ENCODE measurements at regions not wholly inside any gene's neighbourhood (a gene's known extent, or its start where the extent isn't known, plus 50 kb on each side); places are given as distances from the start of the nearest gene placed in this dataset.

- H3K27me3 ChIP-seq (ENCODE audit: control insufficient read depth, insufficient read depth, low read length) = no peaks in the 10 kb centered on the region
- H3K9me3 ChIP-seq (ENCODE audit: control insufficient read depth, insufficient read depth, low read length) = no peaks in the 10 kb centered on the region
- no peaks in the 10 kb centered on the region for H3K36me3 ChIP-seq (ENCODE audit: control insufficient read depth, insufficient read depth, low read length)
- no peak overlapping the region for H3K4me3 ChIP-seq (ENCODE audit: low read depth, low read length)
- no peak overlapping the region for H3K9ac ChIP-seq (ENCODE audit: low read depth, low read length)
- peaks cover 5% of the 10 kb centered on the region for H3K4me1 ChIP-seq (ENCODE audit: control insufficient read depth, insufficient read depth, low read length)
Measured at GRCh38 chr3:192080336-192080735, 619.4 kb downstream of the PYDC2 start.

DNA sequence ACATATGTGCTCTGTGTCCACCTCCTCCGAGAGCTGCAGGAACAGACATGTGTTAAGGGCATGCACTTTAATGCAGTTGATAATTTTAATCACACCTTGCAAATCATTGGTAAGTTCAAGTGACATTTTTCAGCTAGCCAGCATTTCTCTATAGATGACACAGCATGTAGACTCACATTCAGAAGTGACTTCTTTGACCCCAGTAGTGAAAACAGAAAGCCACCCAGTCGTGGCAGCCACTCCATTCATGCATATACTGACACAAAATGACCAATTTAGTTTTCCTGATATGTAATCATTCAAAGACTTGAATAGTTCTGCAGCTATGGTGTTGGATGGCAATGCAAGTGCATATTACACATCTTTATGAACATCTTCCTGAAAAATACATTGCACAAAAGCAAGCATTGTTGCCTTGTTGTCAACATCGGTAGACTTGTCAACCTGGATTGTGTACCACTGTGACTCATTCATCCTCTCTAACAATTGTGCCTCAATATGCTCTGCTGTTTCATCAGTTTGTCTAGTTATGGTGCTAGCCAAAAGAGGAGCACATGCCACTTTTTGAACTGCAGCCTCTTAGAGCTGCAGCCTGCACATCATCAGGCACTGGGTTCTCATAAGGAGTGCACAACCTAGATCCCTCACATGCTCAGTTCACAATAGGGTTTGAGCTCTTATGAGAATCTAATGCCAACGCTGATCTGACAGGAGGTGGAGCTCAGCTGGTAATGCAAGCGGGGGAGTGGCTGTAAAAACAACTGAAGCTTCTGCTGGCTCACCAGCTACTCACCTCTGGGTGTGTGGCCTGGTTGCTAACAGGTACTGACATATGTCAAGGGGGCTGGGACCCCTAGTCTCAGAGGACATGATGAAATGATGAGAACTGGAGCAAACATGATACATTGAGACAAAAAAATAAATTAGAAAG, 622.0 kb downstream of the PYDC2 start:
- no peak overlapping the region for H3K4me3 ChIP-seq (ENCODE audit: low read depth, low read length)
- no peaks in the 10 kb centered on the region for H3K36me3 ChIP-seq (ENCODE audit: control insufficient read depth, insufficient read depth, low read length)
- no peaks in the 10 kb centered on the region for H3K27me3 ChIP-seq (ENCODE audit: control insufficient read depth, insufficient read depth, low read length)
- H3K4me1 ChIP-seq (ENCODE audit: control insufficient read depth, insufficient read depth, low read length) = peaks cover 5% of the 10 kb centered on the region
- H3K9ac ChIP-seq (ENCODE audit: low read depth, low read length) = no peak overlapping the region
- no peaks in the 10 kb centered on the region for H3K9me3 ChIP-seq (ENCODE audit: control insufficient read depth, insufficient read depth, low read length)

Measured in iPS-15b (cell line).